ENCODE measurements at regions not wholly inside any gene's neighbourhood (a gene's known extent, or its start where the extent isn't known, plus 50 kb on each side); places are given as distances from the start of the nearest gene placed in this dataset.

DNA sequence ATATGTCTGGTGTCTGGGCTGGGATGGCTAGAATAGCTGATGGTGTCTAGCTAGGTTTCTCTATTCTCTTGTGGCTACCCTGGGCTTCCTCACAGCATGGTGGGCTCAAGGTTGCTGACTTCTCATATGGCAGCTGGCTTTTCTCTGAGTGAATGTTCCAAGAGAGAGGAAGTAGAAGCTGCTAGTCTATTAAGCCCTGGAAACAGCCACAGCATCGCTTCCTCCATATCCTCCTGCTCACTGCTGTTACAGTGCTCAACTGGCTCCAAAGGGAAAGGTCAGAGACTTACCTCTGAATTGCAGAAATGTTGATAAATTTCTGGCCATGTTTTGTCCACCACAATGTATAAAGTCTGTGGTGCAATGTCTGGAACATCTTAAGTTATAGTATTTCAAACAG lies 299.9 kb upstream of the ADAMTS9 start:
- intact Hi-C loops (cut with DNase I; ENCODE audit: low total_unique reads) (no loop called here), in situ Hi-C loops (cut with MboI; ENCODE audit: low pct_ligation_motif_present in 1 of 4, low pct_unique_long_range_greater_than_20kb in 1 of 4, low sequenced_read_pairs in 3 of 4) (no loop called here)
- Histone ChIP-seq H3K4me1 (peaks cover 0 to 4% (median 0%) of the 10 kb centered on the region in 4 donors), H3K9me3 (no peaks in the 10 kb centered on the region), H3K4me3 (no peak overlapping the region), H3K36me3 (no peaks in the 10 kb centered on the region), H3K27ac (no peak overlapping the region), H3K27me3 (no peaks in the 10 kb centered on the region)
- no peak for DNase-seq
- 76% methylated on average over 1 of the region's 1 CpG; no CpG with 5 or more reads in 1 of the 2 donors for WGBS, 2 donors (ENCODE audit: low coverage in 1 of 2)
- TF ChIP-seq POLR2AphosphoS5 (IDR thresholded peaks at IDR 0.05) (no peak), EP300 (IDR thresholded peaks at IDR 0.05; ENCODE audit: low read depth) (no peak), POLR2A (IDR thresholded peaks at IDR 0.05) (no peak)
- TF ChIP-seq, protein P1, sequence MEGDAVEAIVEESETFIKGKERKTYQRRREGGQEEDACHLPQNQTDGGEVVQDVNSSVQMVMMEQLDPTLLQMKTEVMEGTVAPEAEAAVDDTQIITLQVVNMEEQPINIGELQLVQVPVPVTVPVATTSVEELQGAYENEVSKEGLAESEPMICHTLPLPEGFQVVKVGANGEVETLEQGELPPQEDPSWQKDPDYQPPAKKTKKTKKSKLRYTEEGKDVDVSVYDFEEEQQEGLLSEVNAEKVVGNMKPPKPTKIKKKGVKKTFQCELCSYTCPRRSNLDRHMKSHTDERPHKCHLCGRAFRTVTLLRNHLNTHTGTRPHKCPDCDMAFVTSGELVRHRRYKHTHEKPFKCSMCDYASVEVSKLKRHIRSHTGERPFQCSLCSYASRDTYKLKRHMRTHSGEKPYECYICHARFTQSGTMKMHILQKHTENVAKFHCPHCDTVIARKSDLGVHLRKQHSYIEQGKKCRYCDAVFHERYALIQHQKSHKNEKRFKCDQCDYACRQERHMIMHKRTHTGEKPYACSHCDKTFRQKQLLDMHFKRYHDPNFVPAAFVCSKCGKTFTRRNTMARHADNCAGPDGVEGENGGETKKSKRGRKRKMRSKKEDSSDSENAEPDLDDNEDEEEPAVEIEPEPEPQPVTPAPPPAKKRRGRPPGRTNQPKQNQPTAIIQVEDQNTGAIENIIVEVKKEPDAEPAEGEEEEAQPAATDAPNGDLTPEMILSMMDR (IDR thresholded peaks at IDR 0.05): no peak

GRCh38 chr3:64985072-64985471 lies 297.3 kb upstream of the ADAMTS9 start:
- Histone ChIP-seq H3K4me1 (no peaks in the 10 kb centered on the region), H3K9me3 (no peaks in the 10 kb centered on the region), H3K27me3 (no peaks in the 10 kb centered on the region), H3K4me3 (no peak overlapping the region), H3K36me3 (no peaks in the 10 kb centered on the region), H3K27ac (no peak overlapping the region)
- in situ Hi-C loops (cut with MboI; ENCODE audit: low pct_ligation_motif_present in 1 of 4, low pct_unique_long_range_greater_than_20kb in 1 of 4, low sequenced_read_pairs in 3 of 4) (no loop called here), intact Hi-C loops (cut with DNase I; ENCODE audit: low total_unique reads) (no loop called here)
- WGBS, 2 donors (ENCODE audit: low coverage in 1 of 2): 72 to 75% methylated on average over 2 of the region's 2 CpGs
- TF ChIP-seq EP300 (IDR thresholded peaks at IDR 0.05; ENCODE audit: low read depth): no peak
- TF ChIP-seq, protein P1 (IDR thresholded peaks at IDR 0.05): no peak
- TF ChIP-seq POLR2AphosphoS5 (IDR thresholded peaks at IDR 0.05): no peak
- no peak for TF ChIP-seq POLR2A (IDR thresholded peaks at IDR 0.05)
- no peak for DNase-seq

DNA sequence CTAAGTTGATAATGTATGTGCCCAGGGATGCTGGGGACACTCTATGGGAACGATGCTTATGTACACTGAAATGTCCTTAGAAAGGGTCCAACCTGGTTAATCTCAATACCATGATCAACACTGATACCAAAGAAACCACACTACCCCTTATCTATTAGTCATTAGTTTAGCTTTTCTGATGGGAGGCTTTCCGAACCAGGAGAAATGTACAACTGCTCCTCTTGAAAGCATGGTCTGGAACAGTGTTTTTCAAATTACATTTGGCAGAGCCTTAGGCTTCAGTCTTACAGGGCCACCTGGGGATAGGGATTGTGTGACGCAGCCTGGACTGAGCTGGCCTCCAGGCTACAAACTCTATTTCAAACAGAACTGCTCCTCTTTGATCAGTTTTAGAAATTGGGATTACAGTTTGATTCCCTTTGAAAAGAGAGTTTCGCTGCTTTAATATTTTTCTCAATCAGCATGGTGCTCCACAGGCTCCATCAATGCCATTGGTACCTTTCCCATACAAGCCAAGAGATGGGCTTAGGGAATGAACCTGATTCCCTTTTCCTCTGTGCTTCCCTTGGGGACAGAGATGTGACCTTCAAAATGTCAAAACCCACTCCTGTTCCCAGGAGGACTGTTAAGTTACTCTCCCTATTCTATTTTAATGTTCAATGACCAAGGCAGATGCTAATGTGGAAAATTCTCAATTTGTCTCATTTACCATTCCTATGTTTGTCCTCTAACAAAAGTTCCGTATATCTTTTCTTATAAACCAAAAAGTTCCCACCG lies 296.0 kb upstream of the ADAMTS9 start:
- in situ Hi-C loops (cut with MboI; ENCODE audit: low pct_ligation_motif_present in 1 of 4, low pct_unique_long_range_greater_than_20kb in 1 of 4, low sequenced_read_pairs in 3 of 4): no loop called here
- 81 to 84% methylated on average over 5 to 6 of the region's 6 CpGs for WGBS, 2 donors (ENCODE audit: low coverage in 1 of 2)
- TF ChIP-seq POLR2AphosphoS5 (IDR thresholded peaks at IDR 0.05) (no peak), EP300 (IDR thresholded peaks at IDR 0.05; ENCODE audit: low read depth) (no peak), POLR2A (IDR thresholded peaks at IDR 0.05) (no peak)
- TF ChIP-seq, protein P1 (IDR thresholded peaks at IDR 0.05): no peak
- DNase-seq: no peak
- H3K4me3 ChIP-seq: no peak overlapping the region
- intact Hi-C loops (cut with DNase I; ENCODE audit: low total_unique reads): no loop called here
- H3K9me3 ChIP-seq: no peaks in the 10 kb centered on the region
- H3K36me3 ChIP-seq: no peaks in the 10 kb centered on the region
- no peaks in the 10 kb centered on the region for H3K27me3 ChIP-seq
- no peak overlapping the region for H3K27ac ChIP-seq
- no peaks in the 10 kb centered on the region for H3K4me1 ChIP-seq

DNA sequence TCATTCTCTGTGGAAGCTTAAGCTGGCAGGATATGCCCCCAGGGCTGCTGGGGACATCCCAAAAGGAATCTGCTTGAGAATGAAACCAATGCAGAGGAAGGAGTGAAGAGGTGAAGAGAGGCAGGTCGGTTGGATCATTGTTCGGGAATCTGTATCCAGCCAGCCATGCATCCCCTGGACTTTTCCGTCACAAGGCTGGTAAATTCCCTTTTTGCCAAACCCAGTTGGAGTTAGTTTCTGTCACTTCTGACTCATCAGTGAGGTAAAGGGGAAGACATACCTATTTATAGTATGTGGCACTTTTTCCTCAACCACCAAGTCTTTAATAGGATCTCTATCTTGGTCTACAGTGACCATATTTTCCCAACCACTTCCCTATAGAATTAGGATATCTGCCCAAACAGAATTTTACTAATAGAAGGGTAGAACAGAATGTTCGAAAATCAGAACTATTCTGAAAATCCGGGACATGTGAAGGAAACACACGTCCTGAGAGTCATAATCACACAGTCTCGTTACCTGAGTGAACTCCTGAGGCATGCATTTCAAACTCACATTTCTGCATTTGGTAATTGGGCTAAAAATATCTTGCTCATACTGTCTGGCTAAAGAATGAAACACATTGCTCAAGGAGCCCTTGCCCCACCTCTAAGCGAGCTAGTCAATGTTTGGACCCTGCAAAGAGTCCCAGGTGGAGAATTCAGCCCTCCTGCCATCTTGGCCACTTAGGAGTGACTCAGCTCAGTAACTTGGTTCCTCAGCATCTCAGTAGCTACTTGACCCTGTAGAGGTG lies 289.7 kb upstream of the ADAMTS9 start:
- Histone ChIP-seq H3K27me3 (no peaks in the 10 kb centered on the region), H3K4me1 (no peaks in the 10 kb centered on the region), H3K9me3 (no peaks in the 10 kb centered on the region), H3K36me3 (no peaks in the 10 kb centered on the region), H3K27ac (no peak overlapping the region), H3K4me3 (no peak overlapping the region)
- TF ChIP-seq POLR2AphosphoS5 (IDR thresholded peaks at IDR 0.05): no peak
- TF ChIP-seq POLR2A (IDR thresholded peaks at IDR 0.05): no peak
- TF ChIP-seq, protein P1 (IDR thresholded peaks at IDR 0.05): no peak
- TF ChIP-seq EP300 (IDR thresholded peaks at IDR 0.05; ENCODE audit: low read depth): no peak
- intact Hi-C loops (cut with DNase I; ENCODE audit: low total_unique reads): no loop called here
- 81 to 84% methylated on average over 4 to 8 of the region's 8 CpGs for WGBS, 2 donors (ENCODE audit: low coverage in 1 of 2)
- no peak for DNase-seq
- in situ Hi-C loops (cut with MboI; ENCODE audit: low pct_ligation_motif_present in 1 of 4, low pct_unique_long_range_greater_than_20kb in 1 of 4, low sequenced_read_pairs in 3 of 4): no loop called here

Measured in transverse colon (tissue), 4 donors.